Upper lobe of right lung (tissue), 1 donor: ENCODE measurements at regions not wholly inside any gene's neighbourhood (a gene's known extent, or its start where the extent isn't known, plus 50 kb on each side); places are given as distances from the start of the nearest gene placed in this dataset.

Source experiments
- ATAC-seq: fragments of 200-7000 bp; cut with Tn5 transposase; one replicate; pipeline ENCODE4 v1.9.1; 2020; ENCODE audit warnings: mild to moderate bottlenecking, moderate library complexity
- DNase-seq: peaks from one replicate; pipeline ENCODE4 v3.0.0-alpha.2; 2020
- H3K27ac ChIP-seq: fragments of 200-600 bp; one replicate; pipeline ENCODE4 v1.8.0; 2022
- H3K27me3 ChIP-seq: fragments of 200-600 bp; one replicate; pipeline ENCODE4 v1.8.0; 2022; ENCODE audit warnings: mild to moderate bottlenecking
- H3K36me3 ChIP-seq: fragments of 200-600 bp; one replicate; pipeline ENCODE4 v1.8.0; 2022
- H3K4me1 ChIP-seq: fragments of 200-600 bp; one replicate; pipeline ENCODE4 v1.8.0; 2022
- H3K4me3 ChIP-seq: fragments of 200-600 bp; one replicate; pipeline ENCODE4 v1.8.0; 2022; ENCODE audit warnings: mild to moderate bottlenecking
- H3K9me3 ChIP-seq: fragments of 200-600 bp; one replicate; pipeline ENCODE4 v1.8.0; 2022
- CTCF ChIP-seq: fragments of 200-600 bp; IDR thresholded peaks from one replicate; pipeline ENCODE4 v1.8.0; 2022; ENCODE audit warnings: antibody characterized with exemption
- intact Hi-C: fragments of 100-400 bp; cut with DNase I; formaldehyde crosslinking; loops from one replicate; pipeline ENCODE4 v1.11.0; 2022
- donor health status: DM: no; HTN: yes; CAD: no; lungs with severe emphysema.

DNA sequence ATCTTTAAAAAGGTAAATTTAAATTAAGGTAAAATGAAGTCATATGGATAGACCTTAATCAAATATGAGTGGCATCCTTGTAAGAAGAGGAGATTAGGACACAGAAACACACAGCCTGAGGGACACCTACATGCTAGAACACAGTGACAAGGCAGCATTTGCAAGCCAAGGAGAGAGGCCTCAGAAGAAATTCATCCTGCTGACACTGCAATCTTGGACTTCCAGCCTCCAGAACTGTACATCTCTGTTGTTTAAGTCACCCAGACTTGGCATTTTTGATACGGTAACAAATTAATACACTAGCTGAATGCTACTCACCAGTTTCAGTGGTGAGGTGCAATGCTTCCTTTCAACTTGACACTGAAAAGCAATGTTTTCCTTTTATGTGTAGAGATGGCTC, 305.0 kb downstream of the TDRD15 start:
- H3K27ac ChIP-seq, result no peak overlapping the region
- no peak for ATAC-seq
- H3K36me3 ChIP-seq, result no peaks in the 10 kb centered on the region
- no peak overlapping the region for H3K4me3 ChIP-seq
- no peaks in the 10 kb centered on the region for H3K9me3 ChIP-seq
- intact Hi-C loops, result no loop called here
- no peaks in the 10 kb centered on the region for H3K4me1 ChIP-seq
- DNase-seq, result no peak
- H3K27me3 ChIP-seq, result no peaks in the 10 kb centered on the region
- TF ChIP-seq CTCF, result no peak

GRCh38 chr2:21429747-21430146, 306.0 kb downstream of the TDRD15 start:
- intact Hi-C loops, result no loop called here
- TF ChIP-seq CTCF, result no peak
- DNase-seq, result no peak

DNA sequence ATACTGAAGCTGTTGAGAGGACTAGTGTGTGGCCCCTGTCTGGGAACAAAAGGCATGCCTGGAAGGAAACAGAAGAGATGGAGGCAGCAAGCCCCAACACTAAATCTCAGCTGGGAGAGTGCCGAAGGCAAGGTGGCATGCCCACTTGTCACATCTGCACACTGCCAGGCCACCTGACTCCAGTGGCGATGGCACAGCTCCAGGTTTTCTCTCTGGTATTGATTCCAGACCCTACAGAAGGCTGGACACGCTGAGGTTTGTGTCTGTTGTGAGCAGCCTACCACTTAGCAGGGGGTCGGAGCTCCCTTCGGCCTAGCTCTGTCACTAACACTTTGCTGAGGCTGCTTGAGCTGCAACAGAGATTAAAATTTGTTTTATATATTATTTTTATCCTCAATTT, 307.3 kb downstream of the TDRD15 start:
- no peaks in the 10 kb centered on the region for H3K27me3 ChIP-seq
- intact Hi-C loops, result no loop called here
- ATAC-seq (no peak), DNase-seq (no peak)
- no peak overlapping the region for H3K4me3 ChIP-seq
- H3K4me1 ChIP-seq, result no peaks in the 10 kb centered on the region
- no peak for TF ChIP-seq CTCF
- H3K36me3 ChIP-seq, result no peaks in the 10 kb centered on the region
- no peak overlapping the region for H3K27ac ChIP-seq
- H3K9me3 ChIP-seq, result no peaks in the 10 kb centered on the region

More at GRCh38 chr2:21429747-21430146, 306.0 kb downstream of the TDRD15 start:
- Histone ChIP-seq H3K27ac (no peak overlapping the region), H3K36me3 (no peaks in the 10 kb centered on the region), H3K9me3 (no peaks in the 10 kb centered on the region), H3K4me1 (no peaks in the 10 kb centered on the region), H3K4me3 (no peak overlapping the region), H3K27me3 (no peaks in the 10 kb centered on the region)
- ATAC-seq, result no peak

- H3K4me1 ChIP-seq, result no peaks in the 10 kb centered on the region
- DNase-seq (no peak), ATAC-seq (no peak)
- H3K27ac ChIP-seq, result no peak overlapping the region
- TF ChIP-seq CTCF, result no peak
- H3K36me3 ChIP-seq, result no peaks in the 10 kb centered on the region
- no peaks in the 10 kb centered on the region for H3K27me3 ChIP-seq
- no peaks in the 10 kb centered on the region for H3K9me3 ChIP-seq
- intact Hi-C loops, result no loop called here
- H3K4me3 ChIP-seq, result no peak overlapping the region
Observed at GRCh38 chr2:21438949-21439348, 315.2 kb downstream of the TDRD15 start.

DNA sequence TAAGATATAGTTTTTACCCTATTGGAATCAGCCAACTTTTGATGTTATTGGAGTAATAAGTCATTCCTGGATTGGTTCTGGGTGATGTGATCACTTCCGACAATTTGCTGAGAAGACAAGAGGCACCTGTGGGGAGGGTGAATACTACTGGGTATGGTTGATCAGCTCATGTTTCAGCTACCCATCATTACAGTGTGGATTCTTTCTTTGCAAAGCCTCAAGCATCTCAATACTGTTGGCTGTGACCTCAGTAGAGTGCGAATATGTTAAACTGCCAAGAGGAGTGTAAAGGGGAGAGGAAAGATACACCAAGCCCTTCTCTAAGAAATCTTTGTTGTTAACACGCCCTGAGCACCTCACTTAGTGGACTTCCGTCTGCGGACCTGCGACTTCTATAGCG, 317.7 kb downstream of the TDRD15 start:
- no peaks in the 10 kb centered on the region for H3K4me1 ChIP-seq
- no peaks in the 10 kb centered on the region for H3K9me3 ChIP-seq

More for the DNA sequence above, 317.7 kb downstream of the TDRD15 start:
- no peak for TF ChIP-seq CTCF
- intact Hi-C loops, result no loop called here
- Histone ChIP-seq H3K4me3 (no peak overlapping the region), H3K27ac (no peak overlapping the region), H3K27me3 (no peaks in the 10 kb centered on the region), H3K36me3 (no peaks in the 10 kb centered on the region)
- ATAC-seq (no peak), DNase-seq (no peak)
